K562 (cell line): ENCODE measurements at regions not wholly inside any gene's neighbourhood (a gene's known extent, or its start where the extent isn't known, plus 50 kb on each side); places are given as distances from the start of the nearest gene placed in this dataset.

Experiments used
- ATAC-seq: fragments of 200-7000 bp; cut with Tn5 transposase; 3 replicates; pipeline ENCODE4 v1.9.1; 2020; ENCODE audit warnings: moderate library complexity
- BruUV-seq: library from RNA; stranded (reverse); fragments of 400-500 nt; replicated peaks from 2 replicates; lab custom pipeline; 2021; lab: Mats Ljungman, UMichigan
- CTCF ChIA-PET: fragments of 300-600 bp; formaldehyde crosslinking; extraction: SDS; loops from one replicate; lab custom pipeline; 2021; ENCODE audit warnings: low intra/inter-chr PET ratio; lab: Yijun Ruan, JAX
- POLR2A ChIA-PET: fragments of 300-600, 350-650 bp; sonication (Branson Sonifier 250); formaldehyde crosslinking; extraction: SDS; loops from one replicate; lab custom pipeline; 2021; ENCODE audit warnings: antibody characterized with exemption, inconsistent platforms; lab: Yijun Ruan, JAX
- DNase-seq, 4 experiments: peaks; one replicate each; pipeline versions ENCODE4 v3.0.0 to v3.0.0-alpha.2; 2011 to 2018; ENCODE audit warnings: low spot score in 3 of 4, mixed read lengths in 3 of 4; ENCODE audit errors: extremely low read depth in 1 of 4
- FAIRE-seq: peaks from 2 replicates; lab custom pipeline; 2011; peaks lifted over from hg19 to GRCh38; lab: Jason Lieb, UNC
- H2AFZ ChIP-seq: 2 replicates; pipeline ENCODE4 v1.6.0; 2011; ENCODE audit warnings: low read depth, low read length, control low read depth, inconsistent platforms
- H3K27ac ChIP-seq: fragments of 200-600 bp; 3 replicates; pipeline ENCODE4 v1.8.0; 2011; ENCODE audit warnings: low read depth, mild to moderate bottlenecking, control low read depth, inconsistent platforms, low read length, moderate library complexity, mixed read lengths; ENCODE audit errors: extremely low read depth
- H3K27me3 ChIP-seq, 2 experiments: fragments of 300-600 bp in 1 of 2; 2 replicates in 1 of 2; 3 replicates in 1 of 2; pipeline versions ENCODE4 v1.6.0 to v1.8.0; 2011; ENCODE audit warnings: inconsistent platforms in 2 of 2, low read length in 2 of 2, mild to moderate bottlenecking in 1 of 2, mixed read lengths in 1 of 2, moderate library complexity in 1 of 2; ENCODE audit not compliant: control insufficient read depth in 2 of 2, insufficient read depth in 2 of 2
- H3K36me3 ChIP-seq: fragments of 300-600 bp; 3 replicates; pipeline ENCODE4 v1.8.0; 2011; ENCODE audit warnings: mild to moderate bottlenecking, low read length, inconsistent platforms; ENCODE audit not compliant: control insufficient read depth, insufficient read depth
- H3K4me1 ChIP-seq, 2 experiments: fragments of 200-600 bp in 1 of 2; replicated peaks in 1 of 2; 2 replicates in 1 of 2; 3 replicates in 1 of 2; pipeline versions ENCODE4 v1.5.1 to v1.8.0; 2011; ENCODE audit warnings: inconsistent platforms in 2 of 2, low read length in 2 of 2, mild to moderate bottlenecking in 1 of 2, mixed read lengths in 1 of 2, moderate library complexity in 1 of 2; ENCODE audit not compliant: control insufficient read depth in 2 of 2, insufficient read depth in 2 of 2
- H3K4me2 ChIP-seq: 2 replicates; pipeline ENCODE4 v1.6.1; 2011; ENCODE audit warnings: low read length, control low read depth, inconsistent platforms, mixed read lengths; ENCODE audit not compliant: insufficient read depth
- H3K4me3 ChIP-seq: fragments of 200-600 bp; sonication (generic), shearing (Covaris generic); 2 replicates; pipeline ENCODE4 v1.5.1; 2016; ENCODE audit warnings: control low read depth, inconsistent platforms
- H3K79me2 ChIP-seq: fragments of 200-600 bp; 3 replicates; pipeline ENCODE4 v1.8.0; 2011; ENCODE audit warnings: low read length, inconsistent platforms; ENCODE audit not compliant: control insufficient read depth, insufficient read depth
- H3K9ac ChIP-seq, 2 experiments: 2 replicates each; pipeline versions ENCODE4 v1.6.0 to v1.6.1; 2011; ENCODE audit warnings: low read depth in 2 of 2, low read length in 2 of 2, control low read depth in 1 of 2, inconsistent platforms in 1 of 2, mild to moderate bottlenecking in 1 of 2, mixed read lengths in 1 of 2; ENCODE audit not compliant: insufficient read depth in 1 of 2
- H3K9me1 ChIP-seq: one replicate; pipeline ENCODE4 v1.6.0; 2011; ENCODE audit warnings: inconsistent platforms, mild to moderate bottlenecking, low read length, moderate library complexity; ENCODE audit not compliant: control insufficient read depth, insufficient read depth
- H3K9me3 ChIP-seq: replicated peaks from 2 replicates; pipeline ENCODE4 v1.5.1; 2011; ENCODE audit warnings: low read depth, low read length, inconsistent platforms; ENCODE audit not compliant: control insufficient read depth, insufficient read depth
- H4K20me1 ChIP-seq: replicated peaks from 2 replicates; pipeline ENCODE4 v1.6.1; 2011; ENCODE audit warnings: low read length, inconsistent platforms, mixed read lengths; ENCODE audit not compliant: control insufficient read depth, insufficient read depth
- BMI1 ChIP-seq: fragments of 150-350 bp; IDR thresholded peaks from 2 replicates; pipeline ENCODE4 v1.6.1; 2014; ENCODE audit warnings: low read length
- ESRRB ChIP-seq: fragments of 250-450 bp; sonication (Bioruptor Pico); IDR thresholded peaks from 2 replicates; pipeline ENCODE4 v1.5.0; 2020; ENCODE audit warnings: mild to moderate bottlenecking, moderate library complexity, borderline replicate concordance
- HNRNPK ChIP-seq: fragments of 200-400 bp; formaldehyde crosslinking; IDR thresholded peaks from one replicate; pipeline ENCODE4 v1.6.1; 2018; ENCODE audit warnings: mild to moderate bottlenecking, low read depth, low read length; ENCODE audit not compliant: poor library complexity, severe bottlenecking
- IFI16 ChIP-seq: fragments of 250-450 bp; sonication (Bioruptor Pico); IDR thresholded peaks from 2 replicates; pipeline ENCODE4 v2.1.2; 2022; ENCODE audit warnings: mild to moderate bottlenecking, inconsistent platforms
- KHSRP ChIP-seq: fragments of 450-650 bp; IDR thresholded peaks from 2 replicates; pipeline ENCODE4 v1.6.1; 2017
- MAFF ChIP-seq: IDR thresholded peaks from 2 replicates; pipeline ENCODE4 v1.6.1; 2012; ENCODE audit warnings: low read length, improper control_type of control experiment
- RBFOX2 ChIP-seq: fragments of 200-400 bp; formaldehyde crosslinking; IDR thresholded peaks from 2 replicates; pipeline ENCODE4 v1.6.1; 2017; ENCODE audit warnings: low read depth, mild to moderate bottlenecking, low read length, moderate library complexity
- ZBTB26 ChIP-seq: fragments of 450-650 bp; formaldehyde crosslinking; IDR thresholded peaks from 2 replicates; pipeline ENCODE4 v1.4.0; 2022; ENCODE audit warnings: missing genetic modification characterization
- ZBTB7A ChIP-seq: IDR thresholded peaks from 2 replicates; pipeline ENCODE4 v1.6.1; 2011; ENCODE audit warnings: low read depth, mild to moderate bottlenecking, low read length, moderate library complexity, borderline replicate concordance; ENCODE audit not compliant: control insufficient read depth
- ZNF589 ChIP-seq: fragments of 200-800 bp; sonication (Bioruptor generic); IDR thresholded peaks from 2 replicates; pipeline ENCODE4 v1.6.1; 2016; ENCODE audit warnings: low read depth, missing genetic modification characterization, missing compliant biosample characterization
- ZNF699 ChIP-seq: fragments of 250-450 bp; sonication (Bioruptor Pico); IDR thresholded peaks from 2 replicates; pipeline ENCODE4 v1.8.0; 2021; ENCODE audit warnings: mild to moderate bottlenecking, moderate library complexity; ENCODE audit not compliant: insufficient replicate concordance
- WGBS: fragments of 100-300 bp; shearing (Covaris generic); methylation state at CpG from one replicate; pipeline ENCODE4 v1.1.6; 2016; ENCODE audit warnings: low coverage, mixed read lengths; ENCODE audit not compliant: insufficient coverage; ENCODE audit errors: missing lambda C conversion rate; 5-methylcytosine and 5-hydroxymethylcytosine counted together
- in situ Hi-C: fragments of 300-500 bp; cut with MboI; formaldehyde crosslinking; loops from 4 replicates; pipeline ENCODE4 v1.15.0; 2018; ENCODE audit warnings: inconsistent platforms, mixed read lengths
- intact Hi-C: fragments of 100-400 bp; cut with micrococcal nuclease; formaldehyde crosslinking; loops from 2 replicates; pipeline ENCODE4 v1.14.2; 2022
- TF ChIP-seq, protein P1 (sequence below), 2 experiments: fragments of 450-650 bp in 1 of 2; sonication (generic) in 1 of 2; formaldehyde crosslinking in 1 of 2; IDR thresholded peaks; 2 replicates each; pipeline versions ENCODE4 v1.7.1 to v1.9.0; 2016 to 2022; ENCODE audit warnings: inconsistent platforms in 1 of 2, mild to moderate bottlenecking in 1 of 2, missing genetic modification reagents in 1 of 2
- TF ChIP-seq, protein P2 (sequence below): sonication (generic); formaldehyde crosslinking; IDR thresholded peaks from 2 replicates; pipeline ENCODE4 v1.5.0; 2020; ENCODE audit warnings: missing genetic modification reagents

DNA sequence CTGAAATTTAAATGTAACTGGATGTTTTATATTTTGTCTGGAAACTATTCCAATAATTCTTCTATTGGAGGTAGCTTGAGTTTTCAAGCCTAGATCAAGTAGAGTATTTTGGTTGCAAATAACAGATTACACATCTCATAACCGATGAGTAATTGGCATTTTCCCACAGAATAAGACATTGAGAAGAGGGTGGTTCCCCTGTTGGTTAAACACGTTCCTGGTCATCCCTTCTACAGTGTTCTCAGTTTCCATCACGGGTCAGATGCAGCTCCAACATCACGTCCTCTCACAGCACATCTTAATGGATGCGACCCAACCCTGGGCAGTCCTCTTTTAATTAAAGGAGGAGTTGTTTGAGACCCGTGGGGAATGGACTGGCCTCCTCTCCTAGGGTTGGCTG lies 149.0 kb upstream of the ZNF516 start:
- intact Hi-C loops (no loop called here), in situ Hi-C loops (no loop called here)
- ChIA-PET POLR2A (no interaction called here), CTCF (no interaction called here)
- Histone ChIP-seq H3K36me3 (no peaks in the 10 kb centered on the region), H3K9ac (no peak overlapping the region), H3K9me1 (no peaks in the 10 kb centered on the region), H3K27ac (no peak overlapping the region), H3K4me3 (no peak overlapping the region), H4K20me1 (no peaks in the 10 kb centered on the region), H3K9me3 (no peaks in the 10 kb centered on the region), H3K27me3 (peaks cover 0 to 6% of the 10 kb centered on the region in 2 experiments; a peak in 1 of 5 replicates), H2AFZ (no peak overlapping the region), H3K4me2 (no peak overlapping the region), H3K79me2 (no peaks in the 10 kb centered on the region), H3K4me1 (no peaks in the 10 kb centered on the region)
- ATAC-seq, result no peak
- 0% methylated on average over 5 of the region's 6 CpGs for WGBS
- DNase-seq, result no peak
- FAIRE-seq, result no peak
- BruUV-seq, result no TSS peak
- TF ChIP-seq BMI1, result no peak
- no peak for TF ChIP-seq RBFOX2
- no peak for TF ChIP-seq ZNF699 (CRISPR knock-in tag)
- TF ChIP-seq, protein P1, sequence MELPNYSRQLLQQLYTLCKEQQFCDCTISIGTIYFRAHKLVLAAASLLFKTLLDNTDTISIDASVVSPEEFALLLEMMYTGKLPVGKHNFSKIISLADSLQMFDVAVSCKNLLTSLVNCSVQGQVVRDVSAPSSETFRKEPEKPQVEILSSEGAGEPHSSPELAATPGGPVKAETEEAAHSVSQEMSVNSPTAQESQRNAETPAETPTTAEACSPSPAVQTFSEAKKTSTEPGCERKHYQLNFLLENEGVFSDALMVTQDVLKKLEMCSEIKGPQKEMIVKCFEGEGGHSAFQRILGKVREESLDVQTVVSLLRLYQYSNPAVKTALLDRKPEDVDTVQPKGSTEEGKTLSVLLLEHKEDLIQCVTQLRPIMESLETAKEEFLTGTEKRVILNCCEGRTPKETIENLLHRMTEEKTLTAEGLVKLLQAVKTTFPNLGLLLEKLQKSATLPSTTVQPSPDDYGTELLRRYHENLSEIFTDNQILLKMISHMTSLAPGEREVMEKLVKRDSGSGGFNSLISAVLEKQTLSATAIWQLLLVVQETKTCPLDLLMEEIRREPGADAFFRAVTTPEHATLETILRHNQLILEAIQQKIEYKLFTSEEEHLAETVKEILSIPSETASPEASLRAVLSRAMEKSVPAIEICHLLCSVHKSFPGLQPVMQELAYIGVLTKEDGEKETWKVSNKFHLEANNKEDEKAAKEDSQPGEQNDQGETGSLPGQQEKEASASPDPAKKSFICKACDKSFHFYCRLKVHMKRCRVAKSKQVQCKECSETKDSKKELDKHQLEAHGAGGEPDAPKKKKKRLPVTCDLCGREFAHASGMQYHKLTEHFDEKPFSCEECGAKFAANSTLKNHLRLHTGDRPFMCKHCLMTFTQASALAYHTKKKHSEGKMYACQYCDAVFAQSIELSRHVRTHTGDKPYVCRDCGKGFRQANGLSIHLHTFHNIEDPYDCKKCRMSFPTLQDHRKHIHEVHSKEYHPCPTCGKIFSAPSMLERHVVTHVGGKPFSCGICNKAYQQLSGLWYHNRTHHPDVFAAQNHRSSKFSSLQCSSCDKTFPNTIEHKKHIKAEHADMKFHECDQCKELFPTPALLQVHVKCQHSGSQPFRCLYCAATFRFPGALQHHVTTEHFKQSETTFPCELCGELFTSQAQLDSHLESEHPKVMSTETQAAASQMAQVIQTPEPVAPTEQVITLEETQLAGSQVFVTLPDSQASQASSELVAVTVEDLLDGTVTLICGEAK (IDR thresholded peaks at IDR 0.05), result no peak
- TF ChIP-seq, protein P1 (CRISPR knock-in tag; IDR thresholded peaks at IDR 0.05), result no peak
- no peak for TF ChIP-seq ZNF589 (CRISPR knock-in tag)
- no peak for TF ChIP-seq ZBTB7A
- no peak for TF ChIP-seq ZBTB26 (CRISPR knock-in tag)
- no peak for TF ChIP-seq HNRNPK
- TF ChIP-seq ESRRB (CRISPR knock-in tag), result no peak
- TF ChIP-seq MAFF, result no peak
- TF ChIP-seq KHSRP, result no peak
- no peak for TF ChIP-seq IFI16 (CRISPR knock-in tag)
- TF ChIP-seq, protein P2, sequence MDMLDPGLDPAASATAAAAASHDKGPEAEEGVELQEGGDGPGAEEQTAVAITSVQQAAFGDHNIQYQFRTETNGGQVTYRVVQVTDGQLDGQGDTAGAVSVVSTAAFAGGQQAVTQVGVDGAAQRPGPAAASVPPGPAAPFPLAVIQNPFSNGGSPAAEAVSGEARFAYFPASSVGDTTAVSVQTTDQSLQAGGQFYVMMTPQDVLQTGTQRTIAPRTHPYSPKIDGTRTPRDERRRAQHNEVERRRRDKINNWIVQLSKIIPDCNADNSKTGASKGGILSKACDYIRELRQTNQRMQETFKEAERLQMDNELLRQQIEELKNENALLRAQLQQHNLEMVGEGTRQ (CRISPR knock-in tag), result no peak
